ENCODE measurements at regions not wholly inside any gene's neighbourhood (a gene's known extent, or its start where the extent isn't known, plus 50 kb on each side); places are given as distances from the start of the nearest gene placed in this dataset.

DNA sequence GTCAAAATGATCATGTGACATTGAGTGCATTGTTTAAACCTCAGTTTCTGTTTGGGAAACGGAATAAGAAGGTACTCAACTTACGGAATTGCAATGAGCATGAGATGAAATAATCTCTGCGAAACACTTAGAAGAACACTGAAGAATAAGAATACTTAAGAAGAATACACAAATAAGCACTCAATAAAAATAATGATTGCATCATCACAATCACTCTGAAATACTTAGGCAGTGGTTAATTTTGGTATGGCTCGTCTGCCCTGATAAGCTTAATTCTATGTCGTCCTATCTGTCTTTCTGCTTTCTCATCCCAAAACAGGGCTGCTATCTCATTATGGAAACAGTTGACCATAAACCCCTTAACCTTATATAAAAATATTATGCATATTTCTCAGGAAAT is 823.6 kb downstream of the DIAPH3 start:
- FAIRE-seq = no peak
- Histone ChIP-seq H4K20me1 (ENCODE audit: insufficient read depth, low read length) (no peaks in the 10 kb centered on the region), H3K36me3 (ENCODE audit: insufficient read depth, low read length) (no peaks in the 10 kb centered on the region), H3K4me1 (ENCODE audit: insufficient read depth, low read length) (no peaks in the 10 kb centered on the region), H2AFZ (ENCODE audit: low read depth, low read length) (no peak overlapping the region), H3K4me3 (ENCODE audit: insufficient read depth, low read depth, low read length) (no peak overlapping the region), H3K4me2 (ENCODE audit: low read length) (no peak overlapping the region), H3K27me3 (ENCODE audit: insufficient read depth, low read length) (no peaks in the 10 kb centered on the region), H3K9ac (ENCODE audit: low read length) (no peak overlapping the region), H3K9me3 (ENCODE audit: insufficient read depth, low read depth, low read length) (no peaks in the 10 kb centered on the region), H3K79me2 (ENCODE audit: insufficient read depth, low read length) (no peaks in the 10 kb centered on the region), H3K27ac (ENCODE audit: low read depth, low read length) (no peak overlapping the region)
- TF ChIP-seq EZH2 (IDR thresholded peaks at IDR 0.05; ENCODE audit: insufficient read depth, low read length) = no peak
- TF ChIP-seq, protein P1, sequence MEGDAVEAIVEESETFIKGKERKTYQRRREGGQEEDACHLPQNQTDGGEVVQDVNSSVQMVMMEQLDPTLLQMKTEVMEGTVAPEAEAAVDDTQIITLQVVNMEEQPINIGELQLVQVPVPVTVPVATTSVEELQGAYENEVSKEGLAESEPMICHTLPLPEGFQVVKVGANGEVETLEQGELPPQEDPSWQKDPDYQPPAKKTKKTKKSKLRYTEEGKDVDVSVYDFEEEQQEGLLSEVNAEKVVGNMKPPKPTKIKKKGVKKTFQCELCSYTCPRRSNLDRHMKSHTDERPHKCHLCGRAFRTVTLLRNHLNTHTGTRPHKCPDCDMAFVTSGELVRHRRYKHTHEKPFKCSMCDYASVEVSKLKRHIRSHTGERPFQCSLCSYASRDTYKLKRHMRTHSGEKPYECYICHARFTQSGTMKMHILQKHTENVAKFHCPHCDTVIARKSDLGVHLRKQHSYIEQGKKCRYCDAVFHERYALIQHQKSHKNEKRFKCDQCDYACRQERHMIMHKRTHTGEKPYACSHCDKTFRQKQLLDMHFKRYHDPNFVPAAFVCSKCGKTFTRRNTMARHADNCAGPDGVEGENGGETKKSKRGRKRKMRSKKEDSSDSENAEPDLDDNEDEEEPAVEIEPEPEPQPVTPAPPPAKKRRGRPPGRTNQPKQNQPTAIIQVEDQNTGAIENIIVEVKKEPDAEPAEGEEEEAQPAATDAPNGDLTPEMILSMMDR (IDR thresholded peaks at IDR 0.05; ENCODE audit: insufficient read depth, low read depth, low read length) = no peak
- no peaks in the 10 kb centered on the region for H3K36me3 Mint-ChIP-seq (ENCODE audit: low read depth, unreplicated experiment)
- no peaks in the 10 kb centered on the region for H3K27me3 Mint-ChIP-seq (ENCODE audit: low read depth, unreplicated experiment)
- H3K27ac Mint-ChIP-seq (ENCODE audit: unreplicated experiment) = no peak overlapping the region
- no peaks in the 10 kb centered on the region for H3K4me1 Mint-ChIP-seq (ENCODE audit: low read depth, unreplicated experiment)
- no peak overlapping the region for H3K4me3 Mint-ChIP-seq (ENCODE audit: unreplicated experiment)
- no peaks in the 10 kb centered on the region for H3K9me3 Mint-ChIP-seq (ENCODE audit: unreplicated experiment)
- no peak for DNase-seq (ENCODE audit: low read depth)

DNA sequence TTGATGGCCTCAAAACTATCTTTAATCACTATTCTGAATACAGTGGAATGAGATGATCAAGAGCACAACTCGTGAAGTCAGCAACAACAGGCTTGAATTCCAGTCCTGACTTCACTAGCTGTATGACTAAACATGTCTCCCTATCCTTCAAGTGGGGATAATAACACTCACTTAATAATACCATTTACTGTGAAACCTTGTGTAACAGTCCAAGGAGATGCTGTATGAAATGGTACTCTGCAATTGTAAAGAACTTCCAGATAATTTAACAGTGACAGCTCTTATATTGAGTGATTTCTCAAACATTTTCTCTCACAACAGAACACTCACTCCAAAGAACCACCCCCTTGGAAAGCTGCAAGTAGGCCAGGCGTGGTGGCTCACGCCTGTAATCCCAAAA is 823.1 kb downstream of the DIAPH3 start:
- TF ChIP-seq, protein P1 (IDR thresholded peaks at IDR 0.05; ENCODE audit: insufficient read depth, low read depth, low read length) = no peak
- no peak for TF ChIP-seq EZH2 (IDR thresholded peaks at IDR 0.05; ENCODE audit: insufficient read depth, low read length)
- Mint-ChIP-seq H3K36me3 (ENCODE audit: low read depth, unreplicated experiment) (no peaks in the 10 kb centered on the region), H3K4me3 (ENCODE audit: unreplicated experiment) (no peak overlapping the region), H3K4me1 (ENCODE audit: low read depth, unreplicated experiment) (no peaks in the 10 kb centered on the region), H3K27ac (ENCODE audit: unreplicated experiment) (no peak overlapping the region), H3K27me3 (ENCODE audit: low read depth, unreplicated experiment) (no peaks in the 10 kb centered on the region), H3K9me3 (ENCODE audit: unreplicated experiment) (no peaks in the 10 kb centered on the region)
- no peaks in the 10 kb centered on the region for H3K79me2 ChIP-seq (ENCODE audit: insufficient read depth, low read length)
- H3K9ac ChIP-seq (ENCODE audit: low read length) = no peak overlapping the region
- no peaks in the 10 kb centered on the region for H3K9me3 ChIP-seq (ENCODE audit: insufficient read depth, low read depth, low read length)
- no peaks in the 10 kb centered on the region for H3K4me1 ChIP-seq (ENCODE audit: insufficient read depth, low read length)
- H2AFZ ChIP-seq (ENCODE audit: low read depth, low read length) = no peak overlapping the region
- DNase-seq (ENCODE audit: low read depth) (no peak), FAIRE-seq (peak; percentile 39)
- H3K4me2 ChIP-seq (ENCODE audit: low read length) = no peak overlapping the region
- no peaks in the 10 kb centered on the region for H3K27me3 ChIP-seq (ENCODE audit: insufficient read depth, low read length)
- H3K36me3 ChIP-seq (ENCODE audit: insufficient read depth, low read length) = no peaks in the 10 kb centered on the region
- H4K20me1 ChIP-seq (ENCODE audit: insufficient read depth, low read length) = no peaks in the 10 kb centered on the region
- H3K4me3 ChIP-seq (ENCODE audit: insufficient read depth, low read depth, low read length) = no peak overlapping the region
- H3K27ac ChIP-seq (ENCODE audit: low read depth, low read length) = no peak overlapping the region

DNA sequence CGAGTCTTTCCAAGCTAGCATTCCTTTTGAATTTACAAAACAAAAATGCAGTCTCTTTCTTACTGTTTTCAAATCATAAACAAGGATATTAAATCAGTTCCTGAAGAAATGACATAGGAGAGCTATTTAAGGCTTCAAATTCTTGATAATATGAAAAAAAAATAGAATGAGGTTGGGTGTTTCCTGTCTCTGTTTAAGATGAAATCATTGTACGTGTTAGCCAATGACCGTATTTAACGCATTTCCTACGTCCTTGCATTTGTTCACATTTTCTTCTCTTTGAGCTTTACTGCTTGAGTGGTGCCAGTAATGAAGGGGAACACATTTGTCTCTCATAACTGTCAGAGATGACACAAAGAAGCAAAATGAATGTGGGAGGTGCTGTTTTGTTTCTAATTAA is 821.3 kb downstream of the DIAPH3 start:
- no peak overlapping the region for H2AFZ ChIP-seq (ENCODE audit: low read depth, low read length)
- H3K27ac Mint-ChIP-seq (ENCODE audit: unreplicated experiment) = no peak overlapping the region
- H3K27me3 ChIP-seq (ENCODE audit: insufficient read depth, low read length) = no peaks in the 10 kb centered on the region
- no peaks in the 10 kb centered on the region for H3K36me3 Mint-ChIP-seq (ENCODE audit: low read depth, unreplicated experiment)
- no peaks in the 10 kb centered on the region for H3K4me1 ChIP-seq (ENCODE audit: insufficient read depth, low read length)
- no peak overlapping the region for H3K9ac ChIP-seq (ENCODE audit: low read length)
- no peaks in the 10 kb centered on the region for H3K9me3 ChIP-seq (ENCODE audit: insufficient read depth, low read depth, low read length)
- no peak for FAIRE-seq
- H3K4me3 ChIP-seq (ENCODE audit: insufficient read depth, low read depth, low read length) = no peak overlapping the region
- H3K4me2 ChIP-seq (ENCODE audit: low read length) = no peak overlapping the region
- no peaks in the 10 kb centered on the region for H4K20me1 ChIP-seq (ENCODE audit: insufficient read depth, low read length)
- no peaks in the 10 kb centered on the region for H3K9me3 Mint-ChIP-seq (ENCODE audit: unreplicated experiment)
- DNase-seq (ENCODE audit: low read depth) = no peak
- TF ChIP-seq, protein P1 (IDR thresholded peaks at IDR 0.05; ENCODE audit: insufficient read depth, low read depth, low read length) = no peak
- TF ChIP-seq EZH2 (IDR thresholded peaks at IDR 0.05; ENCODE audit: insufficient read depth, low read length) = no peak
- H3K4me3 Mint-ChIP-seq (ENCODE audit: unreplicated experiment) = no peak overlapping the region
- no peaks in the 10 kb centered on the region for H3K4me1 Mint-ChIP-seq (ENCODE audit: low read depth, unreplicated experiment)
- H3K27ac ChIP-seq (ENCODE audit: low read depth, low read length) = no peak overlapping the region
- H3K79me2 ChIP-seq (ENCODE audit: insufficient read depth, low read length) = no peaks in the 10 kb centered on the region
- H3K36me3 ChIP-seq (ENCODE audit: insufficient read depth, low read length) = no peaks in the 10 kb centered on the region
- no peaks in the 10 kb centered on the region for H3K27me3 Mint-ChIP-seq (ENCODE audit: low read depth, unreplicated experiment)
